ENCODE measurements at regions not wholly inside any gene's neighbourhood (a gene's known extent, or its start where the extent isn't known, plus 50 kb on each side); places are given as distances from the start of the nearest gene placed in this dataset.

DNA sequence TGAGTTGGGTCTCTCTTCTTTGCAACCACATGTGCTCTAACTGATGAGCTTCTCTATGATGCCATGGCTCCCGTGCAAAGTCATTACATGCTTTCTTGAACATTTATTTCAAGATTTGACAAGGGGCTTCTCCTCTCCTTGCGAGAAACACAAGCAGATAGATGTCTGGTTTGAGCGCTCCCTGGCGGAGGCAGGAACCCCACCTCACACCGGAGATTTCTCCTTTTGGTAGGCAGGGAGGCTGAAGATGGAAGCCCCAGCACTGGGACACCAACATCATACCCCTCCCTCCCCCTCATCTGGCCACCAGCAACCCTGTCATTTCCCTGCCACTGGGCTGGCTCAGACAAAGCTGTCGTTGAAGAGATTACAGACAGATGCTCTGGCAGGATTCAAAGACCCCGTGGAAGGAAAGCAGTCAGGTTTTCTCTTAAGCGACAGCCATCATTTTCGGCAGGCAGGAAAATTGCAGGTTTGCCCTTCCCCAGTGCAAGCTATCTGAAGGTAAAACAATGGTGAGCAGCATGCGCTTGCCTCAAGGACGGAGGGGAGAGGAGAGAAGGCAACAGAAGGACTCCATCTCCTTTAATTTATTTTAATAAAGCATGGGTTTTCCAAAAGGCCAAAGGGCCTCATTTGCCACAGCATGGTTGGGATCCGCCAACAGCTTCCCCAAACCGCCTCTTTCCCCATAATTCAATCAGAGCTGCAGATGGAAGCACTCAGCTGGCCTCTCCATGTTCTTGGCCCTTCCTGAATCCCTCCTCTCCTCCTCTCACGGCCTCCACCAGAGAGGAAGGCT is 344.1 kb upstream of the TSHZ3 start:
- TF ChIP-seq POLR2AphosphoS5 (IDR thresholded peaks at IDR 0.05) = no peak
- no peak for TF ChIP-seq POLR2A (IDR thresholded peaks at IDR 0.05)

All from upper lobe of left lung (tissue), 4 donors.